CD4-positive, alpha-beta T cell treated with Interleukin-2 at 100 ng/mL for 4 hours (primary cell): ENCODE measurements at regions not wholly inside any gene's neighbourhood (a gene's known extent, or its start where the extent isn't known, plus 50 kb on each side); places are given as distances from the start of the nearest gene placed in this dataset.

ENCODE experiments used
- DNase-seq: peaks from one replicate; pipeline ENCODE4 v3.0.0-alpha.2; 2020; ENCODE audit warnings: low spot score

DNA sequence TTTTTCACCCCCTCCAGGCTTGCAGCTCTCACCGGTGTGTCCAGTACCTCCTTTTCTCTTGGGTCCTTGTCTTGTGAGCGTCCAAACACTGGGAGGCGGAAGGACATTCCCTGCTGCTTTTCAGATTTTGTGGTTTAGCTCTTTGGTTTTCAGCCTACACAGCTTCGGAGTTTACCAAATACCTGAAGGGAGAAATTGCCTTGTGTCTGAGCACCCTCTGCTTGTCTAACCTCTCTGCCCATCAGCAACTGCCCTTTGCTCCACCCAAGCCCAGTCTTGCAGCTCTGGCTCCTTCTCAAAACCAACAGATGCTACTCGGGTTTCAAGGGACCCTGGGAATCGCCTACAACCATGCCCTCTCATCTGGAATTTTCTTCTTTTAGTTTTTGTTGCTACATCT, 519.1 kb upstream of the IGFBP3 start:
- DNase-seq = no peak

DNA sequence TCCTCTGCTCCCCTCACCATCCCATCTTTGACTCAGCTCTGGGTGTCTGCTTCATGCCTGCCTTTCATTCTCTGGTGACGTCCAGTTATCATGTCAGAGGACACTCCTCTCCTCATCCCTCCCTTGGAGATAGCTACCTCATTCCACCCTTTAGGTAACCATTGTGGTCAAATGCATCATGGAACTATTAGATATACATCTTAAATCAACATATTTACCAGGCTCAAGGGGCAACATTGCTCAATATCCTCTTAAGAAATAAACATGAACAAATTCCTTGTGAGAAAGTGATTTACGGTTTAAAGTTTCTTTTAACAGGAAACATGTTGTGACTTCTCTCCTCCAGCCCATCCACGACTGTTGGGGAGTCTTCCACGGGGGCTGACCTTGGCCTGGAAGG, 511.6 kb upstream of the IGFBP3 start:
- no peak for DNase-seq

DNA sequence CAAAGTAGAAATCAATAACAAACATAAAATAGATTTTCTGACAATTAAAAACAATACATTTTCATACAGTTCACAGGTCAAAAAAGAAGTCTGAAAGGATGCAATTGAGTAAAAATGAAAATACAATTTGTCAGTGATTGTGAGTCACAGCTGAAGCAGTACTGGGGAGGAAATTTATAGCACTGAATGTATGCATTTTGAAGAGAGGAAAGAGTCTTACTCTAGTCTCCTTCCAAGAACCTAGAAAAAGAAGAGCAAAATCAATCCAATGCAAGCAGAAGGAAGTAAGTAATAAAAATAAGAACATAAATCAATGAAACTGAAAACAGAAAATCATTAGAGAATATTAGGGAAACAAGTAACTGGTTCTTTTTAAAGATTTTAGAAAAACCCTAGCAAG, 507.2 kb upstream of the IGFBP3 start:
- DNase-seq = no peak

DNA sequence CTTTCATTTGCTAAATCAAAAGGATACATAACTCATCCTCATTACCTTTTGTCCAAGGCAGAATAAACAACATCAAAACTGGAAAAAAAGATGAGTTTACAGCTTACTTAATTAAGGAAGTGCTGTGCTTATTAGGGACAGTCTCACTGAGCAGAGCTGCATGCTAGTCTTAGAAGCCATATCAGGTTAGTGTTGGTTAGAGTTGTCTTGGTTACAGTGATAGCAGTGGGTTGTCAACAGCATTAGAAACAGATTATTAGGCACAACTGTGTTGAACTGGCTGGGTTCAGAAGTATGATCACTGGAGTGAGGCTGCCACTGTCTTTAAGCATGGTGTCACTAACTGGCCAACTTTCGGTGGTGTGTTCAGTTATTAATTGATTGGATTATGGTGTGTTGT, 503.9 kb upstream of the IGFBP3 start:
- DNase-seq = no peak

DNA sequence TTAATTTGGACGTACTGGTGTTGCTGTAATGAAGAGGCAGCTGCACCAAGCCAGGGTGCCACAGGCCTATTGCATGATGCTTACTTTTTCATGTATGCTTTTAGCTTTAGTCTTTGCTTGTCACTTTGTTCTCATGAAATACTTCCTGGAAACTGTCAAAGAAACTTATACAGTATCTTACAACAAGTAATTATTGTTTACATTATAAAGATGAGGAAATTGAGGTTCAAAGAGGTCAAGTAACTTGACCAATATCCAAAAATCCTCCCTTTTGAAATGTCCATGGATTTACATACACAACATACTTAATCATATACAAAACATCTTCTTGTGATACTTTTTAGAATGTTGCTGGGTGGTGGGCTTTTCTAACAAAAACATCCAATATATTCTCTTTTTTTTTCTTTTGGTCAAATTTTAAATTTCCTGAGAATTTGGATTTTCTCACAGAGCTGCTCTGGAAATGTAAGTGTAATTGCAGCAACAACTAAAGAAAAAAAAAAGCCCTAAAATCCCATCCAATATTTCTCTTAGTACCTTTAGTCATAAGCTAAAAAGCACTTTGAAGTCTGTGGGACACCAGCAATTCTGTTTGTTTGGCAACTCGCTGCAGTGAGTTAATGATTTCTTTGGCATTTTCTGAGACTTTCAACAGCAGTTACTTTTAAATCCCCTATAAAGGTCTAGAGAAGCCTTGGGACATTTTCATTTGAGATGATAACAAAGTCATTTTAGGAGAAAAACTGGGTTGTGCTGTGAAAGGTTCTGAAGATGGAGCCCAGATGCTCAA, 500.6 kb upstream of the IGFBP3 start:
- no peak for DNase-seq

DNA sequence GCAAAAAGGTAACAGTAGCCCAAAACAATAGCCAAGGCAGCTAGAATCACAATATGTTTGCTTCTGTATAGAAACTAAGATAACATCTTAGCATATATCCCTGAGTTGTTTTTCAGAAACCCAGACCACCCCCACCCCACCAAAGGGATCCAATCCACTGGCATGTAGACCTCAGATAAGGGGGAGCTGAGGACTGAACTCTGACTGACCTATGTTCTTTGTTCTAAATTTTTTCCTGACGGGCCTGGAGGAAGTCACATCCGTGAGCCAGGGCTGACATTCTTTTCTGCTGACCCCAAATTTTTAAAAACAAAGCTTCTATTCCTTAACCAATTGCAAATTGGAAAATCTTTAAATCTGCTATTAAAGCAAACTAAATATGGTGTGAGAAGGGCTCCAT, 493.9 kb upstream of the IGFBP3 start:
- no peak for DNase-seq

DNA sequence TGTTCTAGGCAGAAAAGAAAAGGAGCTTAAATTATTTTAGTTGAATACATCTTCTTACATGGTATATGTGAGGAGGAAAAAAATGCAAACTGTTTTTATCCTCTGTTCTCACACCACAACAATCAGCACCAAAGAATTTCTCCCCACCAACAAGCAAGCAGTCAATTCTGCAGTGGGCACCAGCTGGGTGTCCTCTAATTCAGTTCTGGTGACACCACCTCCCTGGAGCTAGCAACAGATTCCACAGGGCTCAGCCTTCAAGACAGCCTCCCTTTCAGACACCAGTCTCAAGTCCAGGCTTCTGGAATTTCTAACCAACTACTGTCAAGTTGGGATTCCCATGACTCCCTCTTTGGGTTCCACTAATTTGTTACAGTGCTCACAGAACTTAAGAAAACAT, 490.2 kb upstream of the IGFBP3 start:
- no peak for DNase-seq

DNA sequence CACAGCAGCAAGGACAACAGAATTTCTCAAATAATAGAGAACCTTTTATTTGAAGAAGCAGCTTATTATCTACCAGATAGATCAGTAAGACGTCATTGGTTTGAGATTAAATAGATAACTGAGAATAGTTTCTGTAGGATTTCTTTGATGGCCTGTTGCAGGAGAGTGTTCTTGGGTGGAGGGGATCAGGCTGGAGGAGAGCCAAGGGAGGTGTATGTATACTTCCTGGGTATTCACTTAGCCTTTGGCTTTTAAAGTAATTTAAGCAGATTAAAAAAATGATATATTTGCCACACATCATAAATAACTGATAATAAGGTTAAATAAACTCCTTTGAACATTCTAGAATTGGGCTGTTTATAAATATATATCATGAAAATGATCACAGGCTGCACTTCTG, 486.1 kb upstream of the IGFBP3 start:
- DNase-seq = no peak

DNA sequence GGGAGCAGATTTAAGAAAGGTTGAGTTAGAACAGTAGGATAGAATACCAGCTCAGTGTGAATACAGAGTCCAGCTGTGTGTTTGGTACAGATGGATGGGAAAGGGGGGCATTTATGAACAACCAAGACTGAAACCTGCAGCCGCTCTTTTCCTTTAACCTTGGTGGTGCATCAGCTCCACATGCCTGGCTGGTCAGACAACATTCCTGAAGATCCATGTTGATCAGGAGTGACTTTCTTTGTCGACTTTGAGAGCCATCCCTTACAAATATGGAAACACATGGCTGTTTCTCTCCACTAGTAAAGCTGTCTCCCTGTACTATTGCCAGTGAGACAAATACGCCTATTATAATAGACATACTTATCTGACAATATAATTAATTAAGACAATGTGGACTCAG, 476.5 kb upstream of the IGFBP3 start:
- DNase-seq = no peak

DNA sequence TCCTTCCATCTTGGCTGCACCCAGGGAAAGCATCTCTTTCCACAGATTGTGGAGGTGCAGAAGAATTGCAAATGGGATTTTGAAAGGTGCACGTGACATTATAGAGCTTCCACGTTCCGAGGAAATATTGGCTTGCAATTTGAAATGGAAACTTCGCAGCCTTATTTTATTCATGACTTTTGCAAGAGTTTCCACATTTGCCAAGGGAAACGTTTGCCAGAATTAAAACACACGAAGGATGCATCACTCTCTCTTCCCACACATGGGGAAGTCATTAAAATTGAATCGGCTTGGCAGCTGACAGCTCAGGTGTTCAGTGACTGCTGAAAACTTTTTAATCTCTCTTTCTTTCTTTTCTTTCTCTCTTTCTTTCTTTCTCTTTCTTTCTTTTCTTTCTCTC, 475.4 kb upstream of the IGFBP3 start:
- no peak for DNase-seq

DNA sequence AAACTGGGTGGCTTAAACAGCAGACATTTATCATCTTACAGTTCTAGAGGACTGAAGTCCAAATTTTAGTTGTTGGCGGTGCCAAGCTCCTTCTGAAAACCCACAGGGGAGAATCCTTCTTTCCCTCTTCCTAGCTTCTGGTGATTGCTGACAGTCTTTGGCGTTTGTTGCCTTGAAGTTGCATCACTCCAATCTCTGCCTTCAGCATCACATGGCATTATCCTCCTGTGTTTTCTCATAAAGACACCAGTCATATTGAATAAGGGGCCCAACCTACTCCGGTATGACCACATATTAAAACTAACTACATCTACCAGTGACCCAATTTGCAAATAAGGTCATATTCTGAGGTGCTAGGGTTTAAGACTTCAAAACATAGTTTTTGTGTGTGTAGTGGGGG, 472.1 kb upstream of the IGFBP3 start:
- DNase-seq = no peak

DNA sequence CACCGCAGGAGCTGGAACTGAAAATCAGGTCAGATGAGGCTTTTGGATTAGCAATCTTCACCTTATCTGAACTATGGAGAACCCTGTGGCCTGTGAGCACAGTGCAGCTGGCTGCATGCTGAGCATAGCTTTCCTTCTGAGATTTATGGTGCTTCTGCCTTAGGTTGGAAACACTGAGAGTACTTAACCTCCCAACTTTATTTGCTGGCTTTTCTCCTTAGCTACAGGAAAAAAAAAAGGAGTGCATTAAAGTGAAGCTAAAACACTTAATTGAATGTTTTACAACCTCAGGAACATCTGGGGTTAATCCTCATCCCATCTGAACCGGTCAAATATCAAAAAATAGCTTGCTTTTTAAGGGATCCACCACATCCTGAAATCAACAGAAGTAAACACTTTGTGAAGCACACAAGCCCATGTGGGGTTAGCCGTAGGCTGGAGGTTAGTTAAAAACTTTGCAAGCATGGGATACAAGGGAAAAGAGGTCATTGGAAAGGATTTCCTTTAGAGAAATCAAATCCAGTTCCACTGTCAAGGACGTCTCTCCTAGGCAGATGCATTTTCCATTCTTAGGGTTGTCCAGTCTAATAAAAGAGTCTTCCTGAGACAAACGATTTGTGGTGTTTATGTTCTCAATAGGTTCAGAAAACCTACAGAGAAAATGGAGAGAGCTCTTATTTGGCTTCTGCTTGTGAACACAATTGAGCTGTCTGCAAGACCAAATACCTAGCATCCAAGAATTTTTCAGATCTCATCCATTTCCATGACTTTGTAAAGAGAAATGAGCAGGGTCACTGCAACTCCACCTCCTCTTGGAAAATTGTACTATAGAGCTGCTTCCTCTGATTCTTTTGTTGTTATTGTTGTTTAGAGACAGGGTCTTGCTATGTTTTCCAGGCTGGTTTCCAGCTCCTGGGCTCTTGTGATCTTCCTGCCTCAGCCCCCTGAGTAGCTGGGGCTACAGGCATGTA, 470.4 kb upstream of the IGFBP3 start:
- DNase-seq = no peak

DNA sequence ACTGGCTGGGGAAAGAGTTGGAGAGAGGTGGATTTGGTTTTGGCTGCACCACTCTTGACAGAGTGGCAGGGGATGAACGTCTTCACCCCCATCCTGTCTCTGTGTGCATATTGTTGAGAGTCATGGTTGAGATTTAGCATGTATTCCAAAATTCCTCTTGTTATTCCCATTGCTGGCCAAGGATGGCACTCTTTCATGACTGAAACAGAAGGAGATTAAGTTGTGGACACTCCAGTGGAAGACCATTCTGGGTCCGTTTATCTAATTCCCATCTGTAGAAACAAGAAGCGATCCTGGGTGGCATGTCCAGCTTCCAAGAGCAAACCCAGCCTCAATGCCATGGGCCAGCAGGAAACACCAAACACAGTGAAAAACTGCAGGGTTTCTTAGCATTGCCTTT, 469.0 kb upstream of the IGFBP3 start:
- no peak for DNase-seq

DNA sequence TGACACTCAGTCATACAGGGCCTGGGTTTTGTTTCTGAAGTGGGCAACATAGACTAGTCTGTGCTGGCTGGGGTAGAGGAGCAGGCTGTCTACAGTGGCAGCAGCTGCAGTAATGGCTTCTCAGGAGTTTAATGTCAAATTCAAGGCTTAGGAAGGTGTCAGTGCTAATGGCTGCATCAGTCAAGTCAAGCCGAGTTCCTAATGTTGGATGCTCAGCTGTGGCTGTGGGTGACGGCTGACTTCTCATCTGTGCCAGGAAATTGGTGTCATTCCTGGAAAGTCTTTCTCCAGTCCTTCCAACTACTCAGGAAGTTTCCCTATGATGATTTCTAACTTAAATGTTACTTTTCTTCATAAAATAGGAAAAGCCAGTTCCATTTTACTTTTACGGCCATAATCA, 468.1 kb upstream of the IGFBP3 start:
- DNase-seq = no peak

DNA sequence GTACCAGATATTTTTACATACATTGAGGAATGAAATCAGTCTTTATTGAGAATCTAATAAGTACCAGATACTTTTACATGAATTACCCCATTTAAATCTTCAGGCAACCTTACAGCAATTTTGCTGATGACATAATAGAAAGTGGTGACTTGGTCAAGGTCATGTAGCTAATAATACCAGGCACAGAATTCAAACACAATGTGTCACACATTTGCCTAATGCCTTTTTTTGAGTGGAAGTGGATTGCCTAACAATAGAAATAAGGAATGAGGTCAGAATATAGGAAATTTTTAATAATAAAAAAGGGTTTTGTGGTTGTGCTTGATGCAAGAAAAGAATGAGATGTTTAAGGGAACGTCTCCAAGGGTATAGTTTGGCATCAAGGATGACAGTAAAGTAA, 466.6 kb upstream of the IGFBP3 start:
- no peak for DNase-seq

DNA sequence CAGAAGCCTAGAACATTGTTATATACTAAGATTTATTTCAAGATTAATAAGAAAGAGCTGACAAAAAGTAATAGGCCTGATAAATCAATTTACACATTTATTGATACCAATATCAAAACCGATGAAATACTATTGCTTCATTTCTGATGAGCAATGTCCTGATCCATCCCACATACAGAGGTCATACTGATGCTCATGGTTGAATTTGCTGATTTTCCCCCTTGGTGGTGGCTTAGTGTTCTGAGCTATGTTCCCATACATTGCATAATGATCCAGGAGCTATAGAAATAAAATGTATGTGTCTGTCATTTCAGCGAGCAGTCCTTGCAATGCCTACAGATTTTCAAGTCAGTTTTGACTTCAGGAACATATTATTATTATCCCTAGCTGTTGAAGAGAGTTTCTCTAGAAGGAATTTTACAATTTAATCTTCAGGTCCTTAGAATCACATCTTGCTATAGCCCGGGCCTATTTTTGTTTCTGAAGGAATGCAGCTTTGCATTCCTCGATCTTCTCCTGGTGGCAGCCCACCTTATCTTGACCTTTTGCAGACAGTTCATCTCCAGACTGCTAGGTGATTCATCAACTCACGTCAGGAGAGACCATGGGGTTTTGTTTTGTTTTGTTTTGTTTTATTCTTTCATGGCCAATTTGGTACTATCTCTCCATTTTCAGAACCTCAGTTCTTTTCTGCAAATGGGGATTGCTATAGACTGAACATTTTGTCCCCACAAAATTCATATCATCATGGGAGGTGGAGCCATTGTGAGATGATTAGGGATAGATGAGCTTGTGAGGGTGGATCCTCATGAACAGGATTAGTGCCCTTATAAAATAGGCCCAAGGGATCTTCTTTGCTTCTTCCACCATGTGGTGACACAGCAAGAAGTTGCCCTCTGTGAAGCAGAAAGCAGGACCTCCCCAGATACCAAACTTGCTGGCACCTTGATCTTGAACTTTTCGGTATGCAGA, 465.6 kb upstream of the IGFBP3 start:
- no peak for DNase-seq

DNA sequence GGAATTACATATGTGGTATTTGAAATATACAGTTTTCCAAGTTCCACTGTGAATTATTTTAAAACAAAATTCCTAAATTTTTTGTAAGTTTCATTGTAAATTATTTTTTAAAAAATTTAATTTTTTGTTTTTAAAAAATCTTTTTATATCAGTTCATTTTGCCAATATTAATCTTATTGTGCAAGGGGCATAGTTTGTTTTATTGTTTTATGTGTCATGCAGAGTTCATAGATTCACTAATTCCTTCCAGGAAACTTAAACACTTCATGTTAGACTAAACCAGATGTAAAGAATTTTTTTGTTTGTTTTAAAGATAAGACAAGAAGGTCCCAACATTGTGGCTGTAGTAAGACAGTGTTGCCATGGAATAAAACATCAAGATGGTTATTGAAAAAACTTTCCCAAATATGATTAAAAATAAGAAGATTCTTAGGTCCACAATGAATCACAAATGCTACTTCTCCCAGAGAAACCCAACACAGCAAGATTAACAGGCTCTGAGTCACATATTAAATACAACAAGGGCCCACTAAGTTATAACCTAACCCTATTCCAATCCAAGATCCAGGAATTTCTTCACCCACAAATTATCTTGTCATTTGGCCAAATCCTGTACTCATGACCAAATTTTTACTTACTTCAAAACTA, 464.7 kb upstream of the IGFBP3 start:
- no peak for DNase-seq

DNA sequence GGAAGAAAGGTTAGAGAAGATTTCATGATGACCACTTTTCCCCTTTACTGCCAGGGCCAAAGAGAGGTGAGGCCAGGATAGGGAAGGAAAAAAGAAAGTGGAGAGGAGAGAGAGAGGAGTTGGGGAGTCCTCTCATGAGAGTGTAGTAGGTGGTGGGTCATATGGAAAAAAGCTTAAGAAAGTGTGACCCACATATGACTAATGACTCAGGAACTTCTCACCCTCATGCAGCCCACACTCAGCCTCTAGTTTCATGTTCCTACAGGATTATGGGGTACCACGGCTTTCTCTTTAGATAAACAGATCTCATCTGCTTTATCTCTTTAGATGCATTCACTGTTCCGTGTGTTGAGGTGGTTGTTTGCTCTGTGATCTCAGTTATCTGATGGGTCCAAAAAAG, 462.5 kb upstream of the IGFBP3 start:
- DNase-seq = no peak

DNA sequence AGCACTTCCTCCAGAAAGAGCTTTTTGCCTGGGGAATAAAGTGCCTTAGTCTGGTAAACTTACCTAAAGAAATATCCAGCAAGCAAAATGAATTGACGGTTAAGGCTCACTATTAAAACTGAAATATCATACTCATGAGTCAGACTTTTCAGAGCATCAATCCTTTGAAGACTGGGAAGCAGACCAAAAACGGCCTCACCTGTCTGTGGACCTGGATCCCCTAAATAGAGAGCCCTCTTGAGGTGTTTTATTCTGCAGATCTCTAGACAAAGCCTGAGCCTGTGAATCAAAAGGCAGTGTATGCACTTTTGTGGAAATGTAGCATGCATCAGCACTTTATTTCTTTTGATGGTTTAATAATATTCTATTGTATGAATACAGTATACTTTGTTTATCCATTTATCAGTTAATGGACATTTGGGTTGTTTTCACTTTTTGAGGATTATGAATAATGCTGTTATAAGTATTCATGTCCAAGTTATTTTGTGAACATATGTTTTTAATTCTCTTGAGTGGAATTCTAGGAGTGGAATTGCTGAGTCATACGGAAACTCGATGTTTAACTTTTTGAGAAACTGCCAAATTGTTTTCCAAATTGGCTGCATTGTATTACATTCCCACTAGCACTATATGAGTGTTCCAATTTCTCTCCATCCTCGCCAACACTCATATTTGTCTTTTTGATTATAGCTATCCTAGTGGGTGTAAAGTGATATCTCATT, 449.0 kb upstream of the IGFBP3 start:
- DNase-seq = no peak

DNA sequence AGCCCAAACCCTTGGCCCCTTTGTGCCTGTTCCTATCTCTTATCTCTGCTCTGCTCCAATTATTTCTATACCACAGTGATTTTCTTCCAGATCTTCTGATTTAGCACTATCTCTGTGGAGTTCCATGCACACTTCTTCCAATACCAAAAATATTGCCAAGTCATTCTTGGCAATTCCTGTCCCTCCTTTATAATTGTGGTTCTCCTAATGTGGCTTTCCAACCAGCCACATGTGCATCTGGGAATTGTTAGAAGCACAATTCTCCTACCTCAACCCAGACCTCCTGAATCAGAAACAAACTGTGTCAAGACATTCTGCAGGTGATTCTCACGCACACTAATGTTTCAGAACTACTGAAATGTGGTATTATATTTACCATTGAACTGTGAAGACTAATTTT, 447.8 kb upstream of the IGFBP3 start:
- no peak for DNase-seq

DNA sequence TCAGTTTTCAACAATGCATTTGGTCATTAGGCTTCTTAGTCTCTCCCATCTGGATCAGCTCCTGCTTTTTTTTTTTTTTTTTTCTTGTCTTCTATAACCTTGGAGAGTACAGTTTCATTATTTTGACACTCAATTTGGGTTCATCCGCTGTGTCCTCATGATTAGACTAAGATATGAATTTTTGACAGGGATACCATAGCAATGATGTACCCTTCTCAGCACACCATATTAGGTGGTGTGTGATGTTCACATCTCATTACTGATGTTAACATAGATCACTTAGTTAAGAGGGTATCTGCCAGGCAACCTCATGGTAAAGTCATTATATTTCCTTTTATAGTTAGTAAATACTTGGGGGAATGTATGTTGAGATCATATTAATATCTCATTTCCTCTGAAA, 445.5 kb upstream of the IGFBP3 start:
- DNase-seq = no peak
